HG02642 (cell line): ENCODE measurements at regions not wholly inside any gene's neighbourhood (a gene's known extent, or its start where the extent isn't known, plus 50 kb on each side); places are given as distances from the start of the nearest gene placed in this dataset.
"Not testable (repeated sequence)": the region's sequence is repeated elsewhere in the genome, so short reads cannot be mapped to it uniquely, and the experiment has no call there.

Source experiments
- ATAC-seq: cut with Tn5 transposase; IDR thresholded peaks from one replicate; pipeline ENCODE4 v1.9.1; 2021; ENCODE audit warnings: mild to moderate bottlenecking; ENCODE audit not compliant: unreplicated experiment, poor library complexity

DNA sequence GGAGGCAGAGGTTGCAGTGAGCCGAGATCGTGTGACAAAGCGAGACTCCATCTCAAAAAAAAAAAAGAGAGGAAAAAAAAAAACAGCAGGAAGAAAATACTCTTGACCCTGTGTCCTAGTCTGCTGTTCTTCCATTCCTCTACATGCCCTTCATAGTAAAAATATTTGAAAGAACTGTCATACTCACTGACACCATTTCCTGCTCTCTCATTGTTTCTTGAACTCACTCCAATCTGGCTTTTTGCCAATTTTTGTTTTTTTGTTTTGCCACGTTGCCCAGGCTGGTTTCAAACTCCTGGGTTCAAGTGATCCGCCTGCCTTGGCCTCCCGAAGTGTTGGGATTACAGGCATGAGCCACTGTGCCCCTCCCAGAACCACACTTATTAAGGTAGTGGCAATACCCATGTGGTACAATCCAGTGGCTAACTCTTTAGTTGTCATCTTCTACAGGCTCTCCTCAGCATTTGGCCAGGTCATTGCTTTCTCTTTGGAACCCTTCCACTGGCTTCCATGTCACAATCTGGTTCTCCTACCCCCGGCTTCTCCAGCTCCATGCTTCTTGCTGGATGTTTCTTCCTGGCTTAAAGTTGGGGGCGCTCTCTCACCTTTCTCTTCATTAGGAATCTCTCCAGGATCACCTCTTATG is 238.2 kb upstream of the C2CD4B start:
- no peak for ATAC-seq

DNA sequence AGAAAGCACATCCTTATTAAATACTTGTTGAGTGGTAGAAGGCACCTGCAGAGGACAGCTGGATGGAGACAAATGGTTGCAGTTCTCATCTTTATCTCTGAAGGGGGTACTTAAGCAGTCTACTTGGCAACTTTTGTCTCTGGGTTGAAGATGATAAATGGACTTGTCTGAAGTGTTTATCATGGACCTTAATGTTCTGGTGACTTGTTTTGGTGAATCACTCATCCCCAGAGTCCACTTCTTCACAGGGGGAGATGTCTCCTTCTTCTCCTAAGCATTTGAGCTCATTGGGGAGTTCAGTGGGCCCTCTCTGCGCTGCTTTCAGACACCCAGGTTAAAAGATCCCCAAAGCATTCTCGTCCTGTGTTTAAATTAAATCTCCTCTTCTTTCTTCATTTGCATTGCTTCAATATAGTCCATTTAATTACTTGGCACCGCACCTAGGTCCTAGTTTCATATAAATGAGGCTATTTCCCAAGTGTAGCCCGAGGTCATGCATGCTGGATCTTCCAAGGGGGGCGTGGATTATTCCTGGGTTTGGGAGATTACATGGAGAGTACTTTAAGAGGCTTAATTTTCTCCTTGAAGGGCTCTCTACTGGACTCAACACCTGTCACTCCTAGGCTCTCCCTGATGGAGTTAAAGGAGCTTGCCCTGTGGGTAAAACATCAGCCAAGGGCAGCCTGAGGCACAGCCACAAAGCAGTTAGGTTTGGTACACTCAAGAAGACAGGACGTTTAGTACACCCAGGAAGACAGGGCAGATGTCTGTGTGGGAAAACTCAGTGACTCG is 239.3 kb upstream of the C2CD4B start:
- ATAC-seq = no peak

GRCh38 chr15:62406305-62406891 is 241.3 kb upstream of the C2CD4B start:
- ATAC-seq = no peak

DNA sequence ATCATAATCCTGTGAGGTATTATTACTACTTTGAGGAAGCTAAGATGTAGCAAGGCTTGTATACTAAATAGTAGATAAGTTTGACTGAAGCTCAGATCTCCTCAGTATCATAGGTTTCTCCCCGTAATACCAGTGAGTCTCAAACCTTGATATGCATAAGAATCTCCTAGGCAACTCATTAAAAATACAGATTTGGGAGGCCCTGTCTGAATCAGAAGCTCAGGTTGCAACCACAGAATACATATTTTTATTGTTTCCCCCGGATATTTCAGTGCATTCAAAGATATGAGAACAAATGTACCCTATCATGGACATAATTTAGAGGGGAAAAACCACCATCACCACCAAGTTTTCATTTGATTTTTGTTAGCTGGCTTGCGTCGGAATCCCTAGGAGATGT is 242.1 kb upstream of the C2CD4B start:
- no peak for ATAC-seq

DNA sequence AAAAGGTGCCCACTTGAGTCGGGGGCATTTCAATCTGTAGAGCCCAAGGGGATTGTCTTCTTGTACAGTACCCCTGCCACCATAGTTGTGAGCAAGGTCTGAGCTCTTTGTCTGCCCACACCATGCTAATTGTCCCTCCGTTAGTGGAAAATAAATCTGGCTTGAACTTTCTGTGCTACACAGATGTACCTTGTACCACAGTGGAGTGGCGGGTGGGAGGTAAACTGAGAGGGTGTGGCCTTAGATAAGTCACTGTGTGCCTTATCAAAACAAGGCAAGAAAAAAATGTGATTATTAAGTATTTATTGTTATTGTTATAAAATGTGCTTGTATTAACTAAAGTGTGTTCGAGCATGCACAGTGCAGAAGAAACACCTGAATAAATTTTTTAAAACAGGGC is 242.9 kb upstream of the C2CD4B start:
- no peak for ATAC-seq

DNA sequence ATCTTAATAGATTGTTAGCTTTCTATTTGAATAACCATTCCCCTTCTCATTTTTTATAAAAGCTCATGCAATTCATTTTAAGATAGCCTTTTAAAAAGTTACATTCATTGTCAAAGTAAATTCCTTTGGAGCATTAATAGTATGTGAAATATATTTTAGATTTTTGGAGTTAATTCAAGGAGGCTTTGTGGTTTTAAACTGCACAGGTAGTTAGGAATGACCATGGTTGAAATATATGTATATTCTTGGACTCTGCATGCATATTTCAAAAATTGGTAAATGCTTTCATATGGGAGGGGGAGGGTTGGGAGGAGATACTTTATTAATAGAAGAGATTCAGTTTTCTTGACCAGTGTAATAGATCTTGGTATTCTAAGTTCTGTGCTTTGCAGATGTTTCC is 244.4 kb upstream of the C2CD4B start:
- ATAC-seq = no peak

DNA sequence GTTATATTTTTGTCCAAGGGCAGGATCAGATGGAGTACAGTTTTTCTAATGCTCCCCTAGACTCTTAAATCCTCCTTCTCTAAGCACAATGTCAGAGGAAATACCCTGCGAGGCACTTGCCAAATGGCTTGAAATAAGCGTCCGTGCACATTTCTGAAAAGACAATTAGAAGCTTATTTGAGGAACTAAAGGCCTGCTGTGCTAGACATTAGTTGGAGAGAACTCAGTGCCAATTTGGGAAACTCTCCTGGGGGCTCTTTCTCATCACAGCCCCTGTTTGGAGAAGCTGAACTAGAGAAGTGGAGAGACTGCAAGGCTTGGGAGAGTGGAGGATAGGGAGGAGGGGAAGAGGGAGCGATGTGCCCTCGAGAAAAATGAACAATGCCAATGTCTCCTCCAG is 247.6 kb upstream of the C2CD4B start:
- ATAC-seq = no peak

DNA sequence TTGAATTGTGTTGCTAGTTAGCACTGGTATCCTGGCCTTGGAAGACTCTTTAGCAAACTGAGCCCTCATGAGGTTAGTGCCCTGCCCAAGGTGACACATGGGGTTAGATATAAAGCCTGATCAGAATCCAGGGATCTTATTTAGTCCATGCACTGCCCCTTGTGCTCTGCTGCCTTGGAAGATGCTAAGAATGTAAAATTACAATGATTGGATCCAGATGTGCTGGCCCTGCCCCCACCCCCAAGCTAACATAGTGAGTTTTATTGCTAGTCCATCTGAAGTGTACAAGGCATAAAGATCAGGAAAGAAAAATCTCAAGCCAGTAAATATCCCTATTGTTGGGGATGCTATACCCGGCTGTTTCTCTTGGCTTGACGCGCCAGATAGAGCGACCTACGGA is 248.1 kb upstream of the C2CD4B start:
- ATAC-seq = no peak

DNA sequence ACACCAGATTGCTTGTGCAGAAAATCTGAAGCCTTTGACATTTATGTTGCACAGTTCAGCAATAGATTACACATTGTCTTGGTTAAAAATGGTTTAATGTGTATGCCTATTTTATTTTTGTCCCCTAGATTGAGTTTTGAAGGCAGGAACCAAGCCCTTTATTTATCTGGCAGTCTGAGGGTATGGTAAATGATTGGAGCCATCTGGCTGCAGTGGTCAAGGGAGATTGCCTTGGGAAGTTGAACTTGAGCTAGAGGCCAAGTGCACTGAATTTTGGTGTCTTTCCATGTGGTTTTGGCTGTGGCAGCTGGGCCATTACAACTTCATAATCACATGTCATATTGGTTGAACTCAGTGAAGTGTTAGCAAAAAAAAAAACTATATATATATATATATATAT is 248.7 kb upstream of the C2CD4B start:
- ATAC-seq = no peak

DNA sequence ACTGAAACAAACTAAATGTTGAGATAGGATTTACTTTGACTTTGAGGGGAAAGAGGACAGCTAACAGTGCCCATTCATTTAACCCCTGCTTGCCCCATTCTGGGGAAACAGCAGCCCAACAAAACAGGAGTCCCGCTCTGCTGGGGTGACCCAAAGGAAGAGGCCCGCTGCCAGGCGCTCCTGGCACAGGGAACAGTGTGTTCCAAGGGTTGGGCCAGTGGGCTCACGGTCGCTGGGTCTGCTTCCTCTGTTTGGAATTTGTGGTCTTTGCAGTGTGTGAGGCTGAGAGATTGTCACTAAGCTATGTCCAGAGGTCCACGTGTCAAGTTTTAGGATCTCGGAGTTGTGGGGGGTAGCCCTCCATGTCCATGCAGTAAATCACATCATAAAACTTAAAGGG is 250.4 kb upstream of the C2CD4B start:
- ATAC-seq = no peak

DNA sequence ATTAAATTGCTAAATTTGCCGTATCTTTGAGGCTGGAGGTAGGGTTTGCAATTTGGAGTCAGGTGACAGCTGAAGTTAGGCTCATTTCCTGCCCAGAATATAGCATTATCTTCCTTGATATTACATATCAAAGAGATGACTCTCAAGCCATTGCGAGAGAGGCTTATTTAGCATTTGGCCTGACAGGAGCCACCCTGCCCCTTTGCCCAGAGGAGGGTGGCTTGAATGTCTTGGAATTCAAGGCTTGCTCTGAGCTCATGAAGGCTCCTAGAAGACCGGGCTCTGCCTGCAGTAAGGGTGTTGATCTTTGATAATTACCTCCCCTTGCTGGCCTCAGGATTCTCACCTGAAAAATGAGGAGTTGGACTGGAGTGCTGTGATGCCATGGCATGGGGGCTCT is 251.4 kb upstream of the C2CD4B start:
- no peak for ATAC-seq

DNA sequence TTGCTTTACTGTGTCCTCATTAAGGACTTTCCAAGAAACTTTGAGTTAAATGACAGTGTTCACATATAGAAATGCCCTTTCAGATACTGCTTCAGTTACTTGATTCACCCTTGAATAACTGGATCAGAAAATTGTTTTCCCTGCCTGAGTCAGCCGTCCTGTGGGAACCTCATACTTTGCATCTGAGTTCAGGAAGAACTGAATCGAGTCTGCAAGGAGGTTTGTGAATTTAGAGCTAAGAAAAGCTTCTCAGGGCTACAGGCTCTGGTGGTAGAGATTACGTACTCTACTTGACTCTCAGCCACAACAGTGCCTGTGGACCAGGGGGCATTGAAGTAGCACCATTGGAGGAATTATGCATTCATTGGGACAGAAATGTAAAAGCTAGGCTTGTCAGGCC is 252.4 kb upstream of the C2CD4B start:
- no peak for ATAC-seq

DNA sequence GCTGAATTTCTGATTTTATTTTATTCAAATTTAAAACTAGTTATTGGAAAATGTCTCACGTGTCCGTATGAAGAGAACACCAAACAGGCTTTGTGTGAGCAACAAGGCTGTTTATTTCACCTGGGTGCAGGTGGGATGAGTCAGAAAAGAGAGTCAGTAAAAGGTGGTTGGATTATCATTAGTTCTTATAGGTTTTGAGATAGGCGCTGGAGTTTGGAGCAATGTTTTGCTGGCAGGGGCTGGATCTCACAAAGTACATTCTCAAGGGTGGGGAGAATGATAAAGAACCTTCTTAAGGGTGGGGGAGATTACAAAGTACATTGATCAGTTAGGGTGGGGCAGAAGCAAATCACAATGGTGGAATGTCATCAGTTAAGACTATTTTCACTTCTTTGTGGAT is 253.4 kb upstream of the C2CD4B start:
- not testable (repeated sequence) for ATAC-seq

GRCh38 chr15:62419192-62419591 is 254.1 kb upstream of the C2CD4B start:
- ATAC-seq = no peak

DNA sequence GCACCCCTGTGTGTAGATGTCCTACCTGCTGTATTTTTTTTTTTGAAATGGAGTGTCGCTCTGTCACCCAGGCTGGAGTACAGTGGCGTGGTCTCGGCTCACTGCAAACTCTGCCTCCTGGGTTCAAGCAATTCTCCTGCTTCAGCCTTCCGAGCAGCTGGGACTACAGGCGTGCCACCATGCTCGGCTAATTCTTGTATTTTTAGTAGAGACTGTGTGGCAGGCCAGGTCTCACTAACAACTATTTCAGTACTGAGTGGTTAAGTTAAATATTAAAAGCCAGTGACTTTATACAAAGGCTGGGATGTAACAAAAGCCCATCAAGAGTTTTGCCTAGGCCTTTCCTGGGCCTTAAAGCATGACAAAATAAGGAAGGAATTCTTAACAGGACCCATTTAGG is 255.3 kb upstream of the C2CD4B start:
- ATAC-seq = not testable (repeated sequence)

DNA sequence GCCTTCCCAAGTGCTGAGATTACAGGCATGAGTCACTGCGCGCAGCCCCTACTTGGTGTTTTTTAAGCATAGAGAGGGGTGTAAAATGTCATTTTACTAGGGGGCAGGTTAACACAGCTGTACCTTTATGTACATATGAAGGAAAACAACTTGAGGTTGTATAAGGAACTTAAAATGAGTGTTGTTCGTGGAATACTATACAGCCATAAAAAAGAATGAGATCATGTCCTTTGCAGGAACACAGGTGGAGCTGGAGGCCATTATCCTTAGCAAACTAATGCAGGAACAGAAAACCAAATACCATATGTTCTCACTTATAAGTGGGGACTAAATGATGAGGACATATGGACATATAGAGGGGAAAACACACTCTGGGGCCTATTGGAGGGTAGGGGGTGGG is 256.2 kb upstream of the C2CD4B start:
- no peak for ATAC-seq

DNA sequence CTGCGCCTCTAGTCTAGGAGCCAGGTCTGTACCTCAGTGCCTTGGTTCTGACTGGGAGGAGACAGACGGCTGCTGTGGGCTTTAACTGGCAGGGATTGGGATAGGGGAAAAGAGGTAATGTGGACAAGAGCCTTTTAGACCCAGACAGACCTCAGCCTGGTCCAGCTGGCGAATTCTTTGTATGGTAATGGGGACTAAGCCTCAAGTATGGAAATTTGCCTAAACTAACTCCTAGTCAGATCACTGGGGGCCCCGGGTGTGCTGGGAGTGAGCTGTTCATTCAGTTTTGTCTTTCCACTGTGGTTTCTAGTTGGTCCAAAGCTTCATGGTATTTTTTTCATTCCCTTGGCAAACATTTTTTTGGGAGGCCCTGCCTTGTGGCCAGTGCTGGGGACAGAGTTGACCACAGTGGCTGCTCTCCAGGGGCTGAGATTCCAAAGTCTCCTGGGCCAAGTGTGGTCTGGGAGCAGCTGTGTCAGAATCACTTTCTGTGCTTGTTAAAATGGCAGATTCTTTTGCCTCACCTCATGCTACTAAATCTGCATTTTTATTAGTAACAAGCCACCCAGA is 261.4 kb upstream of the C2CD4B start:
- no peak for ATAC-seq

DNA sequence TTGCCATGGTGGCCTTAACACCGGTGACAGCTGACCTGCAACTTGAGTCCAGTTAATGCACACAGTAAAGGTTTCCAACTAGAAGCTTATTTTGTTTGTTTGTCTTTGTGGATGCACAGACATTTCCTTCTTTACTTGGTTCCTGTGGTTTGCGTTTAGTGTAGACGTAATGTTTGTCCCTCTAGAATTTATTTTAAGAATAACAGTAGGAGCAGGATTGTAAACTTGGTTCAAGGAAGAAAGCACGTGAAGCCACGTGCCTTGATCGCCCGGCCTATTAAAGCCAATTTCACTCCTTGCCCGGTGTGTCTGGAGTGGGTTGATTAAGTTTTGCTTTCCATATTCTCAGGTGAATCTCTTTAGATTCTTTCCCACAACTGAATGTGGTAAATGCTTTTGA is 263.2 kb upstream of the C2CD4B start:
- ATAC-seq = no peak

- ATAC-seq = no peak
Observed at GRCh38 chr15:62428851-62429598, 263.9 kb upstream of the C2CD4B start.

DNA sequence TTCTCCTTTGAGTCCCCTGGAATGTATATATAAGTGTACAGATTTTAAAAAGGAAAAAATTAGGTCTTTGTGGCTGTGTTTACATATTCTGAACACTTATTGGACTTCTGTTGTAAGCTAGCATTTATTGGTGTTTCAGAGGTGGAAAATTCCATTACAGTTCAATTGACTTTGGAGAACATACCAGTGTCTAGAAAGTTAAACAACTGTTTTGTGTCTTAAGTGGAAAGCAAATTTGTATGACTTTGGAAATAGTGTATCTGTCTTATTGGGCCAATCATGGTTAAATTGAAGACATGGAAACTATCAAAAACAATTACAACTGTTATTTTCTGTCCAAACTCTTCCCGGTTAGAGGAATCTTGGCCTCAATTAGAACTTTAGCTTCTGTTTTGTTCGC is 265.0 kb upstream of the C2CD4B start:
- no peak for ATAC-seq

DNA sequence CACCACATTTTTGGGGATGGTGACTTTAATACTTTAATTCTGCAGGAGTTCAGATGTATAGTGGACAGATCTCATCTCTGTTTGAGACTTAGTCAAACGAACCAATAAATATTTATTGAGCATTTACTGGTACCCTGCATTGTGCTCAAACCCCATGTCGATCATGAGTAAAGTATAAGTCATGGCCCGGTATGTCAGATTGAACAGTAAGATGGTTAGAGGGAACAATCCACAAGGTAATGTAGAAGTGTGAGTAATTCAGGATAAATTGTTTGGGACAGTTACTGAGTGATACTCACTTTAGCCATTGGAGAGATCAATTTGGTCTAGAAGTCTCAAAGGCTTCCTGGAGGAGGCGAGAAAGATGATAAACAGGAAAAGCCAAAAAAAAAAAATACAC is 265.5 kb upstream of the C2CD4B start:
- ATAC-seq = no peak
